Stimulated activated CD8-positive, alpha-beta memory T cell treated with anti-CD3 and anti-CD28 coated beads, Interleukin-12 subunit alpha, Interleukin-12 subunit beta, amount 100 ng/mL, for 4 hours (primary cell): ENCODE measurements at regions not wholly inside any gene's neighbourhood (a gene's known extent, or its start where the extent isn't known, plus 50 kb on each side); places are given as distances from the start of the nearest gene placed in this dataset.

Source experiments
- DNase-seq: peaks from one replicate; pipeline ENCODE4 v3.0.0-alpha.2; 2020; ENCODE audit warnings: low read depth

DNA sequence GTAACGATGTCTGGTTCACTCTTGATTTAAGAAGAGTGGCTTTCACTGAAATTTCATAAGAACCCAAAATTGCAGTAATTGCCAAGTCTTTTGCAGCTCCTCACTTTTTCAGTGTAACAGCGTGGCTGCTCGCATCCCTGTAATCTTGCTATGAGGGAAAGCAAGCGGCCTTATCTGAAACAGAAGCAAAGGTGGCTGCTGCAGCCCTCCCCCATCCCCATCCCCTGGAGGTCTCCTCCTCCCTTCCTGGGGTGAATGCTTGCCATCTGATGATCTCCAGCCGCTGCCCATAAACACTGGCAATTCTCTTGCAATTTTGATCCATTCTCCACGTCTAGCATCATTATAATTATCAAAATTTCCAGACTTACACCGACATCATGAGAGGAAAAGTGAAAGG is 182.5 kb upstream of the ASIC2 start:
- no peak for DNase-seq

DNA sequence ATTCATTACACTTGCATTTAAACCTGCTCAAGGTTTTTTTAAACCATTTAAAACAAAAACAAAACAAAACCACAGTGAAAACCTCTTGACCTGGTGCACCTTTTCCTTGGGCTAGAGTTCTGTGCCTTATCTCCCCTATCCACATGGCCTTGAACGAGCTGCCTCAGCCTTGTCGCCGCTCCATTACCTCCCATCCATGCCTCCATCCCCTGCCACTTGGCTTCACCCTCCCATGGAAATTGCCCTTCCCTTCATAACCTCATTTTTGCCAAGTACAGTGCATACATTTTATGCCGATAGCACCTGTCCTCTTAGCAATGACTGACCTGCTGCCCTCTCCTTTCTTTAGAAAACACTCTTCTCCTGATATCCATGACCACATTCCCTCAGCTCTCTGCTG is 188.6 kb upstream of the ASIC2 start:
- no peak for DNase-seq

DNA sequence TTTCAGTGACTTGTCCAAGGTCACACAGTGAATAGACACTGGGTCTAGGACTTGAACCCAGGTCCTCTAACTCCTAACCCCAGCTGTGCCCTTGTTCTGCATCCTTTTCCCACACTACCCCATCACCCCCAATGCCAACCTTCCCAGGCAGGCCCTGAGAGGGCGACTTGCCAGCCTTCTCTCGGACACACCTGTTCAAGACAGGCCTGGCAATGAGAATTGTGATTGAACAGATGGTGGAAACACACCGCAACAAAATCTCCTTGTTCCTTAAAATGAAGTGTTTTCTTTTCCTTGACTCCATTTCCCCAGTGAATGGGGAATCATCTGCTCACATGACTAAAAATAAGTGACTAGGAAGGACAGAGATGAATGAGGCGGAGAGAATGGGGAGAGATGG is 189.5 kb upstream of the ASIC2 start:
- DNase-seq = no peak

DNA sequence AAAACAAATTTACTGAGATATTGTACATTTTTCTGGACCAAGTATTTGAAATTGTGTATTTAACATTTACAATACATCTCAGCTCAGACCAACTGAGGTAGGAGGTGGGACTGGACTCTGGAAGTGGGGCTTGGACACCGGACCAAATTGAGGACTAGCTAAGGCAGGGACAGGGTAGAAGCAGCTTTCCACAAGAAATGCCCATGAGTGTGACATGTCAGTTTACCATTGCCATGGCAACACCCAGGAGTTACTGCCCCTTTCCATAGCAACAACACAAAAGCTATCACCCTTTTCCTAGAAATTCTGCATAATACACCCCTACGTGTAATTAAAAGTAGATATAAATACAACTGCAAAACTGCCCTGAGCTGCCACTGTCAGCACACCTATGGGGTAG is 191.5 kb upstream of the ASIC2 start:
- no peak for DNase-seq

DNA sequence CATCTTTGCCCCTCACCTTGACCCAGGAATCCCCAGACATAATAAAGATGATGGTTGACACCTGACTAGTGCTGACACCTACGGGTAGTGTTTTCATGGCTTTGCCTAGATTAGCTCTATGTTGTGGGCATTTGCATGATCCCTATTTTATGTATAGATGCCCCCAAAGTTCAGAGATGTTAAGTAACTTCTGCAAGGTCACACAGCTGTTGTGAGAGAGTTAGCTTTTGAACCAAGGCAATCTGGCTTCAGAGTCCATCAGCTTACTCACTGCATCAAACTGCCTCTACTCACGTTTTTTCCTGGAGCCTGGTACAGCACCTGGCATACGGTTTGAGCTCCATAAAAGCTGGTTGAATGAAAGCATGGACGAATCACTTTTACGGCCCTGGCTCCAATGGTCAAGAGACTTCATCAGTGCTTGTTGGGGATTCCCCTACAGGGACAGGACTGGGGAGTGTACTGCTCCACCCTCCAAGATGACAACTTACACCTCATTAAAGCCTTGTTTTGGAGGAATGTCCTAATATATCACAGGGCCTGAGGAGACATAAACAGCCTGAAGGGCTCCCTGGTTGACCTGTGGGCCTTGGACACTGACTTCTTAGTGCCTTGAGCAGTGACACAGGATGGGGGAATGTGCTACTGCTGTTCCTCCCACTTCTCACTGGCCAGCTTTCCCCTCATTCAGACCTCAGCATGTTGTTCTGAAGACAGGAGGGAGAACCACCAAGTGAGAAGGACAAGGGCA is 193.2 kb upstream of the ASIC2 start:
- no peak for DNase-seq

DNA sequence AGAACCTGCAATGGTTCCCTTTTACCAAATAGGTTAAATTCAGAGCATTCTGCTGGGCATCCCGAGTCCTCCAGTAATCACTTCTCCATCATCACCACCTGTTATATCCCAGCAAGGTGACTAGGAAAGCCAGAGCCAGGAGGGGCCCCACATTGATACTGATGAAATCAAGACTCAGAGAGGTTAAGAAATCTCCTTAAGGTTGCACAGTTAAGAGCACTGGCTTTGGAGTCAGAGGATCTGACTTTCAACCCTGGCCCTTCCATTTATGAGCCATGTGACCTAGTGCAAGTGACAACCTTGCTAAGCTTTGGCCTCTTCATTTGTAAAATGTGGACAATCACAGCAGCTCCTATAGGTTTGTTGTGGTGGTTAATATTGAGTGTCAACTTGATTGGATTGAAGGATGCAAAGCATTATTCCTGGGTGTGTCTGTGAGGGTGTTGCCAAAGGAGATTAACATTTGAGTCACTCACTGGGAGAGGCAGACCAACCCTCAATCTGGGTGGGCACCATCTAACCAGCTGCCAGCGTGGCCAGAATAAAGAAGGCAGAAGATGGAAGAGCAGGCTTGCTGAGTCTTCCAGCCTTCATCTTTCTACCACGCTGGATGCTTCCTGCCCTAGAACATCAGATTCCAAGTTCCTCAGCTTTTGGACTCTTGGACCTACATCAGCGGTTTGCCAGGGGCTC is 194.2 kb upstream of the ASIC2 start:
- no peak for DNase-seq

DNA sequence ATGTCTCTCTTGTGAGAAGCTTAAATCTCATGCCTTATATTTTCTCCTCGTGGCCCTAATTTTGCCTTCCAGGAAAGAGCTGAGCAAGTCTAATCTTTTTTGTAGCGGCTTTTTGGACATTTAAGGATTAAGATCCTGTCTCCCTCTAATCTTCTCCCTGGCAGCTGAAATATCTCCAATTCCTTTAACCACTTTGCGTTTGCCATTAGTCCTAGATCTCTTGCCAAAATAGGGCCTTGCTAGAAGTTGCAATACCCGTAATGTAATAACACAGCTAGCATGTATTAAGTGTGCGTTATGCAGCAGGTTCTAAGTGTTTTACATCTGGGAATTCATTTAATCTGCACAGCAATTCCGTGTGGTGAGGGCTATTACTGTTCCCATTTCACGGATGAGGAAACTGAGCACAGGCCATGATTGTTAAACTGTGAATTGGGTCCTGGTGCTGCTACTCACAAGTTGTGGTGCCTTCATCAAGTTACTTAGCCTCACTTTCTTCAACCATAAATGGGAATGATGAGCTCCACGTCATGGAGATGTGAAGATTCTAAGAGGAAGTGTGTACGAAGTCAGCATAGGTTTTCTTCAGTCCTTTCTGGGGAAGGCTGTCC is 198.9 kb upstream of the ASIC2 start:
- DNase-seq = no peak

DNA sequence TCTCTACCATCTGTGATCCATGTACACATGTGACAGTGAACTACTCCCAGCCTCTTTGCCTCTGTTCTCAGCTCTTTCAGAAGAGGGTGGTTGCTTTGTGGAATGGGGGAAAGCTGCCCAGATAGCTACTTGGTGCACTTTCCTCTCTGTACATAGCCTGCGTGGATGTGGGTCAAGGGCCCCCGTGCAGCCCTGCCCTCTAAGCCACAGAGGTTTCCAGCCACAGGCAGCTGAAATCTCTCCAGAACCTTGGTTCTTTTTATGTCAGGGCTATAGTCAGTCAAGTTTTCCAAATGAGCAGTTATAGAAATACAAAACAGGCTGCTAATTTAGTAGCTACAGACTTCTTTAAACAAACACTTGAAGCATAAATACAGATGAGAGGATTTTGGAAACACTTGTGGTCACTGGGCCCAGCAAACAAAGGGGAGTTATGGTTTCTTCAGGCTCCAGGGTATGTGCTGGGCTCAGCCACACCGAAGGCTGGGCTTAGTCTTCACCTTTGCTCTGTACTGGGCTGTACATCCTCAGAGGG is 199.7 kb upstream of the ASIC2 start:
- DNase-seq = no peak

DNA sequence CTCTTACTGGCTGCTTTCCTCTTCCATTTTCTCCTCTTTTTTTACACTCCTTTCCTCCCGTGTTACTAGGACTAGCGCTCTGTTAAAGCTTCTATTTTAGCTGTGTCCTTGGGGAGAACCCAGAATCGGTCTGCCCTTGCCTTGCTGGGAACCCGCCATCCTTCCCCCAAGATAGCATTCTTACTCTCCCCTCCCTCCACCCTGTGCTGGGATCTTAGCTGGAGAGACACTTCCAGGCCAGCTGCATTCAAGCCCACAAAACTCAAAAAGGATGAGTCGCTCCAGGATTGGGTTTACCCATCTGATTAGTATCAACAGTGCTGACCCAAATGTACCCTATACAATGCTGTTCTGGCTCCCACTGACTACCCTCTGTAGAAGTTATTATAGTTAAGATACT is 200.5 kb upstream of the ASIC2 start:
- DNase-seq = no peak

DNA sequence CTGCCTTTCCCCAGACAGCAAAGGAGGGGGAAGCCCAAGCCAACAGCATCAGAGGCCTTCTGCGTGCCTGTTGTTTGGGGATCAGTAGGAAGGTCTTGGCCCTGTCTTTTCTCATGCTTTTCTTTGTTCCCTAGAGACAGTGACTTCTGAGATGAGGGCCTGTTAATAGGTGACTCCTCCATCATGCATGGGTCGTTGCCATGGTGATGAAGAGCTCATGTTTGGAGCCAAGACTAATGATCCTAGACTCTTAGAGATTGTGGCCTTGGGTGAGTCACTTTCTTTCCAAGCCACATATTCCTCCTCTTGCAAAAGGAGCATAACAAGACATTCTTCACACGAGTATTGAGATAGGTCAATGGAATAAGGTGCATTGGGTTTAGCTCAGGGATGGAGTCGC is 201.1 kb upstream of the ASIC2 start:
- DNase-seq = no peak

DNA sequence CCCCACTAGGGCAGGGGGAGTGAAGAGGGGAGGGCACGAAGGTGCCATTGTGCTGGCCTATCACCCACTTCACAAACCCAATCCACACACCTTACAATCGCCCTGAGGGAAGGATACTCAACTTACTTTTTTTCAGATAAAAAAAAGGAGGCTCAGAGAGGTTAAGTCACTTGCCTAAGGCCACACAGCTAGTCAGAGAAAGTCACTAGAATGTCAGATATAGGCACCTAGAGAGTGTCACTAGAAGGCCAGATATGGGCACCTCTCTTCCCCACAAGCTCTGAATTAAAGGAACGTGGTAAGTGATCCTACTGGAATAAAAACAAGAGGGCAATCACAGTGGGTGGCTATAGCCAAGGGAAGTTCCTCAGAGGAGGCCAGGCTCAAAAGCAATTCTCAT is 204.5 kb upstream of the ASIC2 start:
- DNase-seq = no peak

DNA sequence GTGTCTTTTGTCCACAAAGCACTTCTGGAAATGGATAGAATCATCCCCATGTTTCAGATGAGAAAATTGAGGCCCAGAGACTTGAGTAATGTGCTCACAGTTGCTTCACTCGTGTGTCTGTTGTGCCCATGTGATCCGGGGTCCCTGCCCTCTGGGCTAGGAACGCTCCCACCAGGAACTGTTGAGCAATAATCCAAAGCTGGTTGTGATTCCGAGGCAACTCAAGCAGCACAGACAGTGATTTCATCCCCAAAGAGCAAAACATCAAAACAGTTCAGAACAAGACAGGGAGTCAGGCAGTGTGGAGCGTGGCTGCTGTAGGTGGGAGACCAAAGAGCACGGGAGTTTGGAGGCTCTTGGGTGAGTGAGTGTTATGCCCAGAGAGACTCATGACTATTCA is 205.0 kb upstream of the ASIC2 start:
- no peak for DNase-seq

DNA sequence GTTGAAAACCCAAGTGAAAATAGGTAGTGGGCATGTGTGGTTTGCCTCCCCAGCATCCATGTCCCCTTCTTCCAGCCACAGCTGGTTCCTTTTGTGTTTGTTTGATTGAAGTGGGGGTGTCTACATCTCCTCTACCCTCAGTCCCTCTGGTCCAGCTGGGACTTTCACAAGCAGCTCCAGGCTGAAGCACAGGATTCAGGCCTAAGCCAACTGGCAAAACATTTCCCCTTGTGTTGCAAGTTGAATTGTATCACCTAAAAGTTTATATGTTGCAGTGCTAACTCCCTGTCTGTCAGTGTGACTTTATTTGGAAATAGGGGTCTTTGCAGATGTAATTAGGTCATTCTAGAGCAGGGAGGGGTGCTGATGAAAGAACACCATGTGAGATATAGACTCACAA is 205.9 kb upstream of the ASIC2 start:
- no peak for DNase-seq

DNA sequence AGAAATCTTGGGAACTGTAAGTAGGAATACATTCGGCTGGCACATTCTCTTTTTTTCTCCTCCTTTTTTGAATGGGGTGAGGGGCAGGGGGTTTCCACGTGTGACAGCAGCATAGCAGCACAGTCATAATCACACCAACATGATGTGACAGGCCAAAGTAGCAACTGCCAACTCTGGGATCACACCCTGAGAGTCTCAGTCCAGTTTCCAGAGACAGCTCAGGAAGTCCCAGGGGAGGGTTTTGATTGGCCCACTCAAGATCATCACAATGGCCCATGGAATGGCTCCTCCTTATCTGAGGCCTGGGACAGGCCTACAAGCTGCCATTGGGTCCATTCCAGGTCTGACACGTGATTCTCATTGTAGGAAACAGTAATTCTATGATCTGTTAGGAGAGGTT is 207.1 kb upstream of the ASIC2 start:
- no peak for DNase-seq

DNA sequence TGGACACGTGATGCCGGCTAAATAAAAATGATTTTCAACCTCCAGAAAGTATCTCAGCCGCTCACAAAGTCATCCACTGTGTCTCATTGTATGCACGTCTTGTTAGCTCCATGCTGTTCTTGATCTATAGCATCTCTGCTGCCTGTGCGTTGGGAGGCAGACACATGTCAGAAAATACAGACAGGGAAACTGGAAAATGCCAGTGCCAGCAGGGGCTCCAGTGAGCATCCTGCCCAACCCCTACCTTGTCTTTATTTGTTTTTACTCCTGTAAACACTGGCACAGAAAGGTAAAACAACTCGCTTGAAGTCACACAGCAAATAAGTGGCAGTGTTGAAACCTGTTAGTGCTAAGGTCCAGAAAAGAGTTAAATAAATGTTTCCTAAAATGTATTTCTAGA is 208.1 kb upstream of the ASIC2 start:
- DNase-seq = no peak

DNA sequence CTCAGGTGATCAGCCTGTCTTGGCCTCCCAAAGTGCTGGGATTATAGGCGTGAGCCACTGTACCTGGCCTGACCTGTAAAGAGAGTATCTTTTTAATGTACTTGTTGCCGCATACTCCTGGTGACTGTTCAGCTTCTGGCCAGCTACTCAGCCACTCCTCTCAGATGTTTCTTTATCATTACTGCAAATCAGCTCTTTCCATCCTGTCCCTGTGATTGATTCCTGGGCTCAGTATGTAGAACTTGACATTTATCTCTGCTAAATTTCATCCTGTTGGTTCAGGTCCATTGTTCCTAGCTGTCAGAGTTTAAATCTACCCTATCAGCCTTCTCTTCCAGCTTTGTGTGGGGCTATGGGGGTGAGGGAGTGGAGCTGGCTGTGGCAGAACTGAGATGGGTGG is 211.5 kb upstream of the ASIC2 start:
- DNase-seq = no peak

DNA sequence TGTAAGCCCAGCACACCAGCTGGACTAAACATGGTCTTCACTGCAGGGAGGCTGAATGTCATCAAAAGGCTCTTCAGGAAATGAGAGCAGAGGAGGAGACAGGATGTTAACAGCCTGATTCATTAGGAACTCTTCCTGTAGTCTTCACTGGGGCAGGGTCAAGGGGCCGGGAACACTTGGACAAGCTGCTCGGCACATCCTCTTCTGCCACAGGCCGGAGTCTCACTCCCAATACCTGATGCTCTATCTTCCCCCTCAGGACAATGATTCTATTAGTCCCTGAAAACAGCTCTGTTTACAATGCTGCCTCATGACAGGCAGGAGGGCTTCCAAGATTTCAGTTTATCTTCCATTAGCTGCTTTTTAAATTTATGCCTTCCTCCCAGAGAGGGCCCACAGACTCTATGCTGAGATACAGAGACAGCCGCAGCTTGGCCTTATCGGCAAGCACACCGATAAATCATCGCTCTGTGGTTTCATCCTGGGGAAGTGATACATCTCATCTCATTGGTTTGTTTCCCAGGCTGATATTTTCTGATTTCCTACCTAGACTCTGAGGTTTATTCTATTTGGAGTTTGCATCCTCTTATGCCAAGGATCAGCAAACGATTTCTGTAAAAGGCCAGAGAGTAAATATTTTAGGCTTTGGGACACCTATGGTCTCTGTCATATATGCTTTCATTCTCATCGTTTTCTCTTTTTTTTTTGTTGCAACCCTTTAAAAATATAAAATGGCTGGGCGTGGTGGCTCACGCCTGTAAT is 214.0 kb upstream of the ASIC2 start:
- no peak for DNase-seq

DNA sequence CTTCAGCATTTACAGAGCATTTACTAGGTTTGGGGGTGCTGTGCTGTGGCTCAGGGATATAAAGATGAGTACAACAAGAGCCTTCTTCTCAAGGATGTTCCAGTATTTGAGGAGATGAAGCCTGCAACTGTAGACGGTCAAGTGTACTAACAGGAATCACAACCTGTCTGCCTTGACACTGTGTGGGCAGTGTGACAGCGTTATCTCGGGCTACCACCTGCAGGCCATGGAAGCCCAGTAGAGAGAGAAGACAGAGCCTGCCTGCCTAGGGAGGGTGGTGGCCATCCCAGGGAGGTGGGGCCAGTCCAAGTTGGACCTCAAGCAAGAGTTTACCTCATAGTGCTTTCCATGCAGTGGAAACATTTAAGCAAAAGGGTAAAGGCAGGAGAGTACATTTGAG is 215.1 kb upstream of the ASIC2 start:
- DNase-seq = no peak

DNA sequence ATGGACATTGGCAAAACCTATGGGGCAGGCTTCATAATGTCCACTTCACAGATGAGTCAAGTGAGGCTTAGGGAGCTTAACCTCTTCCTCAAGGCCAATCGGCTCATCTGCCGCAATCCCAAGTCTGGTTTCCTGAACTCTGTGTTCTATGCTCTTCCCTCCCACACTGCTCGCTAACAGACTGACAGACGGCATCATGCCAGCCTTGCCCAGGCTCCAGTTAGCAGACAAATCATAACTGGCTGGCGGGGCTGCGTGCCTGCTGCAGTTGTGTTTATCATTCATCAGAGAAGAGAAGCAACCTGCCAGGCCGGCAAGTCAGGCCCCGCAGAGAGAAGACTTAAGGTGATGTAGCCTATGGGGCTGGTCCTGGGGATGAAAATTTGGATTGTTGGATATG is 216.2 kb upstream of the ASIC2 start:
- DNase-seq = no peak

DNA sequence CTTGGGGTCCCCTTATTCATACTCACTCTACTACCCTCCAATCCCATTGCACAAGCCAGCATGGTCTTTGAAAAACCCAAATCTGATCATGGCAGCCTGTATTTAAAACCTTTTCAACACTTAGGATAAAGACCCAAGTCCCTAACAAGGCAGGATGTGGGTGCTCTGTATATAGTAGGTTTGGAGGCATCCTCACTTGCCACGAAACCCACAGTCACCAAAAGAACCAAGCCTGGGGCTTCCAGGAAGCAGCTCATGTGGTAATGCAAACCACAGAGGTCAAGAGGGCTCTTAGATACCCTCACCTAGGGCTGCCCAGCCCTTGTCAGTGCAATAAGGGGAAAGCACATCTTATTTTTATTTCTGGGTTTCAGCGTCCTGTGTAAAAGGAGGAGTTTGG is 218.6 kb upstream of the ASIC2 start:
- DNase-seq = no peak

DNA sequence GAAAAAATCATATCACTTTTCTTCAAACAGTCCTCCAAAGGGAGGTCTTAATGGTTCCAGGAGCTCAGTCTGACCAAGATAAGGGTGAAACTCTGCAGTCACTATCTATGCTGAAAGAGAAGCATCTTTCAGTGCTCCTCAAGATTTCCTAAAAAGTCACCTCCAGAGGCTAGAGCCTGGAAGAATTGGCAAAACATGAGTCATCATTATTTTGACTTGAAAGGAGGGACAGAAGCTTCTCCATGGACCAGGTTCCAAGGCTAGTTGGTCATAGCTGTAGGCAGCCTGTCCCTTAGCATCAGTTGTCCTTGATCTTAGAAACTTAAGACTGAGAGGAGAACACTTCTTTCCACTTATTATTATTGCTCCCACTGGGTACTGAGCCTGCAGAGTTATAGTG is 219.0 kb upstream of the ASIC2 start:
- no peak for DNase-seq

DNA sequence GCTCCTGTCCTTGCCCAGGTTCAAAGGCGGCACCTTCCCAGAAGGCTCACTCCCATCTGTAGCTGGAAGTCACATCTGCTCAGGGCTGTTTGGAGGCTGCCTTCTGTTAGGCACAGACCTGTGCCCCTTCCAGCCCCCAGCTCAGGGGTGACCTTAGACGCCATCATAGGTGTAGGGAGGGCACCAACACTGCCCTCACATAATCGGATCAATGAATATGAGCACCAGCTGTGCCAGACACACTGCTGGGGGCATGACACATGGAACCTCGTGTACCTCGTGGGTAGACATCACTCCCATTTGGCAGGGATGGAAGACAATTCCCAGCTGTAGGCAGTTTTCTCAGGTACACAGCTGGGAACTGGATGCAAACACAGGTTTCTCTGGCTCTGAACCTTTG is 220.7 kb upstream of the ASIC2 start:
- no peak for DNase-seq

DNA sequence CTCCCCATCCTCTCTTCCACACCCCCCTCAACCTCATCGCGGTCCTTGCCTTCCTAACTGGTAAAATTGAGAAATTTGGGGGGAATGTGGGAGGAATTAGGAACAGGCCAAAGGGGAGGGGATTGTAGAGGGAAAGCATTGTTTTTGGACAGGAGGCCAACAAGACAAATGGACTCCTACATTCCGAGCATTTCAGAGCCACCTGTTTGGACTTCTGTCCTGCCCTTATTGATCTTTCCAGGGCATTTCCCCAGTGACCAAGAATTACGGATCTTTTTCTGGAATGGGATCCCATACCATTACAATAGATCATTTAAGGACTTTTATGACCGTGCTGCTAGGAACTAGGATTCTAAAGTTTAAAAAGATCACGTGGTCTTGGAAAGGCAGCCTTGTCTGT is 221.3 kb upstream of the ASIC2 start:
- no peak for DNase-seq
